GM19193 (cell line): ENCODE measurements at regions not wholly inside any gene's neighbourhood (a gene's known extent, or its start where the extent isn't known, plus 50 kb on each side); places are given as distances from the start of the nearest gene placed in this dataset.

Experiments used
- POLR2A ChIP-seq: IDR thresholded peaks from 4 replicates; pipeline ENCODE4 v1.6.1; 2011; ENCODE audit not compliant: insufficient read depth, insufficient read length; ENCODE audit errors: extremely low read depth

GRCh38 chr6:163955096-163955495, 540.6 kb downstream of the QKI start:
- no peak for TF ChIP-seq POLR2A

GRCh38 chr6:163954088-163954775, 539.7 kb downstream of the QKI start:
- no peak for TF ChIP-seq POLR2A

GRCh38 chr6:163952005-163952404, 537.5 kb downstream of the QKI start:
- no peak for TF ChIP-seq POLR2A

GRCh38 chr6:163951326-163951725, 536.8 kb downstream of the QKI start:
- no peak for TF ChIP-seq POLR2A

GRCh38 chr6:163950159-163950558, 535.6 kb downstream of the QKI start:
- no peak for TF ChIP-seq POLR2A

- TF ChIP-seq POLR2A, result no peak
Measured at GRCh38 chr6:163949431-163949830, 534.9 kb downstream of the QKI start.

- TF ChIP-seq POLR2A, result no peak
Measured at GRCh38 chr6:163948250-163948649, 533.7 kb downstream of the QKI start.

- no peak for TF ChIP-seq POLR2A
Measured at GRCh38 chr6:163947276-163947675, 532.8 kb downstream of the QKI start.

- no peak for TF ChIP-seq POLR2A
Measured at GRCh38 chr6:163946437-163946836, 531.9 kb downstream of the QKI start.

GRCh38 chr6:163945808-163946207, 531.3 kb downstream of the QKI start:
- TF ChIP-seq POLR2A, result no peak

- TF ChIP-seq POLR2A, result no peak
Measured at GRCh38 chr6:163944897-163945296, 530.4 kb downstream of the QKI start.

GRCh38 chr6:163943607-163944385, 529.3 kb downstream of the QKI start:
- TF ChIP-seq POLR2A, result no peak

GRCh38 chr6:163942790-163943189, 528.3 kb downstream of the QKI start:
- no peak for TF ChIP-seq POLR2A

GRCh38 chr6:163941624-163941976, 527.1 kb downstream of the QKI start:
- no peak for TF ChIP-seq POLR2A

- TF ChIP-seq POLR2A, result no peak
Measured at GRCh38 chr6:163940705-163941623, 526.4 kb downstream of the QKI start.
